CD4-positive, CD25-positive, alpha-beta regulatory T cell (primary cell): ENCODE measurements at regions not wholly inside any gene's neighbourhood (a gene's known extent, or its start where the extent isn't known, plus 50 kb on each side); places are given as distances from the start of the nearest gene placed in this dataset.
"Not testable (repeated sequence)": the region's sequence is repeated elsewhere in the genome, so short reads cannot be mapped to it uniquely, and the experiment has no call there.

Source experiments
- ATAC-seq, 2 donors: fragments of 150-1000 bp; cut with Tn5 transposase; one replicate each; pipeline ENCODE4 v1.10.0; 2021; ENCODE audit warnings: low read depth in 2 of 2, moderate number of reproducible peaks in 2 of 2, moderate library complexity in 1 of 2
- DNase-seq, 3 donors: peaks; one replicate each; pipeline versions ENCODE4 v3.0.0 to v3.0.0-alpha.2; 2012 to 2022; ENCODE audit warnings: mixed read lengths in 1 of 3
- H3K27ac ChIP-seq: one replicate; pipeline ENCODE4 v1.7.0; 2013; ENCODE audit warnings: mild to moderate bottlenecking, low read length; ENCODE audit not compliant: insufficient read depth, poor library complexity, severe bottlenecking
- H3K27me3 ChIP-seq: one replicate; pipeline ENCODE4 v1.7.0; 2013; ENCODE audit warnings: low read length; ENCODE audit not compliant: control insufficient read depth, insufficient read depth
- H3K36me3 ChIP-seq: one replicate; pipeline ENCODE4 v1.7.0; 2013; ENCODE audit warnings: mild to moderate bottlenecking, low read length, moderate library complexity; ENCODE audit not compliant: control insufficient read depth, insufficient read depth
- H3K4me1 ChIP-seq: 2 replicates; pipeline ENCODE4 v1.7.0; 2013; ENCODE audit warnings: mild to moderate bottlenecking, low read length; ENCODE audit not compliant: insufficient read depth, control insufficient read depth, poor library complexity, severe bottlenecking
- H3K4me3 ChIP-seq: one replicate; pipeline ENCODE4 v1.7.0; 2013; ENCODE audit warnings: low read depth, mild to moderate bottlenecking, low read length, moderate library complexity
- H3K9me3 ChIP-seq, 2 experiments: 1 replicate in 1 of 2; 2 replicates in 1 of 2; pipeline ENCODE4 v1.7.0; 2013; ENCODE audit warnings: low read length in 2 of 2, mild to moderate bottlenecking in 1 of 2, moderate library complexity in 1 of 2; ENCODE audit not compliant: control insufficient read depth in 2 of 2
- H3K27ac Mint-ChIP-seq, 3 donors: one replicate each; pipeline ENCODE4 v1.8.0; 2020 to 2022; ENCODE audit warnings: mild to moderate bottlenecking in 3 of 3, mixed read lengths in 3 of 3, moderate library complexity in 2 of 3
- H3K27me3 Mint-ChIP-seq: one replicate; pipeline ENCODE4 v1.8.0; 2022; ENCODE audit warnings: mild to moderate bottlenecking, mixed read lengths
- H3K36me3 Mint-ChIP-seq: one replicate; pipeline ENCODE4 v1.8.0; 2020; ENCODE audit warnings: mixed read lengths
- H3K4me1 Mint-ChIP-seq, 4 donors: one replicate each; pipeline ENCODE4 v1.8.0; 2020 to 2022; ENCODE audit warnings: mixed read lengths in 4 of 4, mild to moderate bottlenecking in 1 of 4
- H3K4me3 Mint-ChIP-seq, 4 donors: one replicate each; pipeline ENCODE4 v1.8.0; 2020 to 2022; ENCODE audit warnings: mild to moderate bottlenecking in 4 of 4, mixed read lengths in 4 of 4, moderate library complexity in 3 of 4
- H3K9me3 Mint-ChIP-seq, 7 donors: one replicate each; pipeline ENCODE4 v1.8.0; 2020 to 2022; ENCODE audit warnings: mixed read lengths in 7 of 7, mild to moderate bottlenecking in 3 of 7, moderate library complexity in 2 of 7

GRCh38 chr4:66279084-66279483 is 608.8 kb upstream of the EPHA5 start:
- H3K4me3 Mint-ChIP-seq: no peak overlapping the region
- H3K36me3 Mint-ChIP-seq: no peaks in the 10 kb centered on the region
- ATAC-seq: no peak
- H3K4me3 ChIP-seq: no peak overlapping the region
- no peaks in the 10 kb centered on the region for H3K9me3 ChIP-seq
- H3K36me3 ChIP-seq: no peaks in the 10 kb centered on the region
- H3K27me3 Mint-ChIP-seq: no peaks in the 10 kb centered on the region
- peaks cover 0 to 27% (median 5%) of the 10 kb centered on the region in 7 donors for H3K9me3 Mint-ChIP-seq
- no peak for DNase-seq
- H3K4me1 Mint-ChIP-seq: no peaks in the 10 kb centered on the region
- H3K27ac Mint-ChIP-seq: no peak overlapping the region
- no peaks in the 10 kb centered on the region for H3K27me3 ChIP-seq
- H3K4me1 ChIP-seq: no peaks in the 10 kb centered on the region
- H3K27ac ChIP-seq: no peak overlapping the region

GRCh38 chr4:66275411-66276038 is 605.2 kb upstream of the EPHA5 start:
- Mint-ChIP-seq H3K27me3 (no peaks in the 10 kb centered on the region), H3K4me1 (no peaks in the 10 kb centered on the region), H3K4me3 (no peak overlapping the region), H3K27ac (no peak overlapping the region), H3K9me3 (peaks cover 0 to 29% (median 4%) of the 10 kb centered on the region in 7 donors), H3K36me3 (no peaks in the 10 kb centered on the region)
- Histone ChIP-seq H3K27me3 (no peaks in the 10 kb centered on the region), H3K36me3 (no peaks in the 10 kb centered on the region), H3K4me1 (no peaks in the 10 kb centered on the region), H3K9me3 (no peaks in the 10 kb centered on the region), H3K27ac (no peak overlapping the region), H3K4me3 (no peak overlapping the region)
- ATAC-seq: no peak
- no peak for DNase-seq

GRCh38 chr4:66273110-66273509 is 602.8 kb upstream of the EPHA5 start:
- no peaks in the 10 kb centered on the region for H3K9me3 ChIP-seq
- H3K36me3 ChIP-seq: no peaks in the 10 kb centered on the region
- Mint-ChIP-seq H3K9me3 (peaks cover 0 to 19% (median 7%) of the 10 kb centered on the region in 7 donors), H3K27me3 (no peaks in the 10 kb centered on the region), H3K36me3 (no peaks in the 10 kb centered on the region), H3K4me1 (no peaks in the 10 kb centered on the region), H3K4me3 (no peak overlapping the region), H3K27ac (no peak overlapping the region)
- no peaks in the 10 kb centered on the region for H3K27me3 ChIP-seq
- H3K4me1 ChIP-seq: no peaks in the 10 kb centered on the region
- ATAC-seq (no peak), DNase-seq (no peak)
- H3K27ac ChIP-seq: no peak overlapping the region
- H3K4me3 ChIP-seq: no peak overlapping the region

GRCh38 chr4:66270356-66270755 is 600.1 kb upstream of the EPHA5 start:
- DNase-seq, H3K4me1 Mint-ChIP-seq, H3K36me3 ChIP-seq, H3K4me3 Mint-ChIP-seq, ATAC-seq, H3K4me1 ChIP-seq, H3K4me3 ChIP-seq, H3K27ac ChIP-seq, H3K27me3 ChIP-seq, H3K27ac Mint-ChIP-seq, H3K27me3 Mint-ChIP-seq, H3K36me3 Mint-ChIP-seq: not testable (repeated sequence)
- H3K9me3 Mint-ChIP-seq: peaks cover 3 to 26% (median 7%) of the 10 kb centered on the region in 7 donors
- peaks cover 0 to 10% of the 10 kb centered on the region in 2 experiments for H3K9me3 ChIP-seq

GRCh38 chr4:66266554-66266953 is 596.3 kb upstream of the EPHA5 start:
- not testable (repeated sequence) for H3K4me1 ChIP-seq, H3K4me3 Mint-ChIP-seq, H3K4me3 ChIP-seq, H3K36me3 Mint-ChIP-seq, H3K27ac ChIP-seq, H3K27me3 Mint-ChIP-seq, H3K36me3 ChIP-seq, H3K4me1 Mint-ChIP-seq, DNase-seq, H3K27me3 ChIP-seq, ATAC-seq, H3K27ac Mint-ChIP-seq
- H3K9me3 Mint-ChIP-seq: peaks cover 4 to 24% (median 9%) of the 10 kb centered on the region in 7 donors
- peaks cover 7 to 10% of the 10 kb centered on the region in 2 experiments for H3K9me3 ChIP-seq

- Histone ChIP-seq H3K4me1 (no peaks in the 10 kb centered on the region), H3K36me3 (no peaks in the 10 kb centered on the region), H3K4me3 (no peak overlapping the region), H3K27ac (no peak overlapping the region), H3K9me3 (peaks cover 7 to 10% of the 10 kb centered on the region in 2 experiments), H3K27me3 (no peaks in the 10 kb centered on the region)
- Mint-ChIP-seq H3K36me3 (no peaks in the 10 kb centered on the region), H3K27me3 (no peaks in the 10 kb centered on the region), H3K4me1 (no peaks in the 10 kb centered on the region), H3K4me3 (no peak overlapping the region), H3K27ac (no peak overlapping the region), H3K9me3 (peaks cover 4 to 22% (median 9%) of the 10 kb centered on the region in 7 donors)
- ATAC-seq: no peak
- DNase-seq: no peak
Measured at GRCh38 chr4:66266035-66266434, 595.7 kb upstream of the EPHA5 start.

- H3K9me3 ChIP-seq: peaks cover 0 to 4% of the 10 kb centered on the region in 2 experiments
- no peak overlapping the region for H3K27ac Mint-ChIP-seq
- H3K9me3 Mint-ChIP-seq: peaks cover 1 to 28% (median 10%) of the 10 kb centered on the region in 7 donors
- H3K4me1 Mint-ChIP-seq: no peaks in the 10 kb centered on the region
- H3K4me3 Mint-ChIP-seq: no peak overlapping the region
- no peaks in the 10 kb centered on the region for H3K27me3 ChIP-seq
- H3K4me3 ChIP-seq: no peak overlapping the region
- H3K4me1 ChIP-seq: no peaks in the 10 kb centered on the region
- no peaks in the 10 kb centered on the region for H3K36me3 ChIP-seq
- ATAC-seq: no peak
- no peak for DNase-seq
- no peak overlapping the region for H3K27ac ChIP-seq
- no peaks in the 10 kb centered on the region for H3K36me3 Mint-ChIP-seq
- H3K27me3 Mint-ChIP-seq: no peaks in the 10 kb centered on the region
Measured at GRCh38 chr4:66252291-66252690, 582.0 kb upstream of the EPHA5 start.

GRCh38 chr4:66246643-66247042 is 576.4 kb upstream of the EPHA5 start:
- Histone ChIP-seq H3K27ac (no peak overlapping the region), H3K27me3 (no peaks in the 10 kb centered on the region), H3K4me1 (no peaks in the 10 kb centered on the region), H3K4me3 (no peak overlapping the region), H3K9me3 (peaks cover 0 to 4% of the 10 kb centered on the region in 2 experiments), H3K36me3 (no peaks in the 10 kb centered on the region)
- no peak overlapping the region for H3K27ac Mint-ChIP-seq
- no peak overlapping the region for H3K4me3 Mint-ChIP-seq
- DNase-seq (no peak), ATAC-seq (no peak)
- no peaks in the 10 kb centered on the region for H3K36me3 Mint-ChIP-seq
- peaks cover 0 to 33% (median 15%) of the 10 kb centered on the region in 7 donors for H3K9me3 Mint-ChIP-seq
- no peaks in the 10 kb centered on the region for H3K4me1 Mint-ChIP-seq
- no peaks in the 10 kb centered on the region for H3K27me3 Mint-ChIP-seq
